Stimulated activated CD8-positive, alpha-beta memory T cell treated with anti-CD3 and anti-CD28 coated beads, Interleukin-15, amount 100 ng/mL, for 4 hours (primary cell): ENCODE measurements at regions not wholly inside any gene's neighbourhood (a gene's known extent, or its start where the extent isn't known, plus 50 kb on each side); places are given as distances from the start of the nearest gene placed in this dataset.
"Not testable (repeated sequence)": the region's sequence is repeated elsewhere in the genome, so short reads cannot be mapped to it uniquely, and the experiment has no call there.

Source experiments
- DNase-seq, 2 donors: peaks; one replicate each; pipeline ENCODE4 v3.0.0-alpha.2; 2020; ENCODE audit warnings: low read depth in 2 of 2

- no peak for DNase-seq
Observed at GRCh38 chr6:140203661-140204147, 829.3 kb upstream of the CITED2 start.

- DNase-seq, result no peak
Observed at GRCh38 chr6:140202964-140203515, 828.6 kb upstream of the CITED2 start.

- no peak for DNase-seq
Observed at GRCh38 chr6:140201787-140202458, 827.5 kb upstream of the CITED2 start.

- no peak for DNase-seq
Observed at GRCh38 chr6:140193269-140193668, 818.8 kb upstream of the CITED2 start.

GRCh38 chr6:140192018-140192417, 817.6 kb upstream of the CITED2 start:
- no peak for DNase-seq

GRCh38 chr6:140189263-140189662, 814.8 kb upstream of the CITED2 start:
- DNase-seq, result not testable (repeated sequence)

- no peak for DNase-seq
Observed at GRCh38 chr6:140185991-140186390, 811.5 kb upstream of the CITED2 start.

- DNase-seq, result no peak
Observed at GRCh38 chr6:140183881-140184280, 809.4 kb upstream of the CITED2 start.

- DNase-seq, result no peak
Observed at GRCh38 chr6:140182821-140183220, 808.4 kb upstream of the CITED2 start.

GRCh38 chr6:140181876-140182275, 807.4 kb upstream of the CITED2 start:
- DNase-seq, result no peak

GRCh38 chr6:140180306-140180705, 805.9 kb upstream of the CITED2 start:
- DNase-seq, result no peak

- DNase-seq, result no peak
Observed at GRCh38 chr6:140178935-140179334, 804.5 kb upstream of the CITED2 start.

GRCh38 chr6:140178520-140178919, 804.1 kb upstream of the CITED2 start:
- no peak for DNase-seq

GRCh38 chr6:140176306-140176705, 801.9 kb upstream of the CITED2 start:
- DNase-seq, result no peak

GRCh38 chr6:140175486-140175885, 801.0 kb upstream of the CITED2 start:
- DNase-seq, result no peak

- no peak for DNase-seq
Observed at GRCh38 chr6:140174524-140174923, 800.1 kb upstream of the CITED2 start.

- DNase-seq, result no peak
Observed at GRCh38 chr6:140168365-140168764, 793.9 kb upstream of the CITED2 start.

- DNase-seq, result no peak
Observed at GRCh38 chr6:140160909-140161308, 786.5 kb upstream of the CITED2 start.

- DNase-seq, result no peak
Observed at GRCh38 chr6:140160494-140160893, 786.0 kb upstream of the CITED2 start.

- DNase-seq, result no peak
Observed at GRCh38 chr6:140156131-140156530, 781.7 kb upstream of the CITED2 start.

- DNase-seq, result no peak
Observed at GRCh38 chr6:140155451-140156126, 781.1 kb upstream of the CITED2 start.

- no peak for DNase-seq
Observed at GRCh38 chr6:140153703-140154102, 779.3 kb upstream of the CITED2 start.
